GM21390 (cell line): ENCODE measurements at regions not wholly inside any gene's neighbourhood (a gene's known extent, or its start where the extent isn't known, plus 50 kb on each side); places are given as distances from the start of the nearest gene placed in this dataset.
"Not testable (repeated sequence)": the region's sequence is repeated elsewhere in the genome, so short reads cannot be mapped to it uniquely, and the experiment has no call there.

Experiments used
- ATAC-seq: cut with Tn5 transposase; IDR thresholded peaks from one replicate; pipeline ENCODE4 v1.9.1; 2021; ENCODE audit not compliant: unreplicated experiment

DNA sequence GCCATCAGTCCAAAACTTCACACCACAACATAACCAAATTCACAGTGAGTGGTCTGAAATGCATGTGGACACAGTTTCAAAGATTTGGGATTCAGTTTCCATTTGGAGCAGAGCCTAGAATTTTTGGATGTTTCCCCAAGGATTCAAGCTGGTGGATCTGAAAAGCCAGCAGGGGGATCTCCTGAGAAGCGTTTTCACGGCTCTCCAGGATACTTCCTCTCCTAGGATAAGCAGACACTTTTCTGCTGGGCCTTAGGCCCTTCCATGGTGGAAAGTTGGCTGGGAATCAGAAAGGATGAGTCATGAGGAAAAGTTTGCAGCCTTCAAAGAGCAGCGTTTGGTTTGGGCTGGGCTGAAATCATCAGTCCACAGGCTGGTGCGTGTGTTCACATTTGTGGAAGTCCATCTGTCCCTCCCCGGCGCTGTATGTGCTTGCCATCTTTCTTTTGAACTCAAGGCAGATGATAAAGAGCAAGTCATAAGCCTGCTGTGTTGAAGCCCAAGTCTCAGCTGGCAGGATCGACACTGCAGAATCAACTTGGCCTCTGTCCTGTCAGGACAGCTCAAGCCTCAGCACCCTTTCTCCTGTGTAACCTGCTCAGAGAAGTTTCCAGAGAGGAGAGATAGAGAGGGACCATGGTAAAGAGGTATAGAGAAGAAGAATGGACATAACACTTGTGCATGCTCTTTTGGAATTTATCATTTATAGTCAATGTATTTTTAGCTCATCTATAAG lies 152.6 kb upstream of the MSX2 start:
- ATAC-seq, result no peak

DNA sequence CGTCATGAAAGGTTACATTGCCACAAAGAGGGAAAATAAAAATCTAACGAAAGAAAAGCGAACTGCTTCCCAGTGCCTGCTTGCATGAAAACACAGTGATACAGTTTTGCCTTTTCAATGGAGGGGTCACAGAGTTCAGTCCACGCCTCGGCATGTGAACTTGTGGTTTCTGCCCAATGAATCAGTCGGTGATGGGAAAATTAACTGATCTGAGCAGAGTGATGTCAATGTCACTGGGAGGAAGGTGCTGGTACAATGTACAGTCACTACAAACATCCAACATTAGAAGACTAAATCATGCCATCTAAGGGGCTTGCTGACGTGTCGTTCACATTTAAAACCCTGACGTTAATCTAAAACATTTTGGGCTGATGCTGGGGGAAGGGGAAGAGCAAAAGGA lies 151.8 kb upstream of the MSX2 start:
- no peak for ATAC-seq

DNA sequence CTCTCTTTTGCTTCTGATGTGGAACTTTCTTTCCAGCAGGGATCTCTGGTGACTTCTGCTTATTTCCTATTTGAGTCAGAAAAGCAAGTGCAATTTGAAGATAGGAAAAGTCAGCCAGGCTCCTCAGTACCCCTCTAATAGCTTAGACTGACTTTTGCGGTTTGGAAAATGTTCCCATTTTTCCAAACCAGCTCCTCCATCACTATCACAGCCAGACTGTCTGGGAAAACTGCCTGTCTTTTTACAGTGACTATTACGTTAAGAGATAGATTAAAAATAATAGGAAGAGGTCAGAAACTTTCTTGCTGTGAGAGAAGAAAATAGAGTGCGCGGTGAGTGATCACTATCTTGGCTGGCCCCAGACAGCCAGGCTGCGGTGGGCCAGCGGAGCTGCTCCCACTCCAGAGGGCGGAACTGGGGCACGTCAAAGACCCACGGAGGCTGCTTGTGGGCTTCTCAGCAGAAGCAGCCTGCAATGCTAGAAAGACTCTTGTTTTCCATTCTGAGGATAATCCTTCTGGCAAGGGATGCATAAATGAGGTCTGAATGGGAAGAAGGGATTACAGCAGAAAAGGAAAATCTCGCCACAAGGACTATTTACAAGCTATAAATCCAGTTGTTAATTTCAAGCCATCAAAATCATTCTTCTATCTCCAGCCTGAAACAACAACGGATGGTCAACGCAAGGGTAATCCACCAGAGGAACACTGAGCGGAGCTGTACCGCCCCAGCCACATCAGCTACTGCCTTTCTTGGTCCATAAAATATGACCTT lies 151.0 kb upstream of the MSX2 start:
- no peak for ATAC-seq

DNA sequence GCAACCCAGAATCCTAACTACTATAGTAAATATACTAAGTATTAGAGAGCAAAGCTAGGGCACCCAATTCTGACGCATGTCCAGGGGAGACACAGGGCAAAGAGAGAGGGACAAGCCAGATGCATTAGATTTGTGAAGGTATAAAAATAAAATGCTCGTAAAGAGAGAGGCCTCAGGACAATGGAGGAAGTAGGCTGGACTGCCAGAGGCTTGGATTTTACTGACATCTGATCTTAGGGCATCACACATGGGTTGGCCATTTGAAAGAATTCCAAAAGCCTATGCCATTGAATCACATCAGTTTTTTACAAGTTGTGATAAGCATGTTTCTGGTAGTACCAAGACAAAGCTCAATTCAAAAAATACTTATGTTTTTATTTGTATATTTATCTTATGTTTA lies 149.3 kb upstream of the MSX2 start:
- no peak for ATAC-seq

DNA sequence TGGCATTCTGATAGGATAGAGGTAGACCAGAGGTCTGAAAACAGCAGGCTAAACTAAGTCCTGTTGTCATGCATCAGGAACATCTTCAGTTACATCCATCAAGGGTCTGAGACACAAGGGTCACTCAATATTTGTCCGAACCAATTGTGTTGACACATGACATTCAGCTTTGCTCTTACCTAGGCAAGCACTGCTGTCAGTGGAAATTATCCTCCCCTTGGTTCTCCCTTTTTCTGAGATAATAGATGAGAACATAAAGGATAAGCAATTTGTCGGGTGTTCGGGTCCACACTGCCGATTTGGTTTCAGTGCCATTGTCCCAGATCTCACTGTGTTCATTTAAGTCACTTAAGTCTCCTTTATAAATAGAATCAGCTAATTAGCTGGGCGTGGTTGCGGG lies 148.3 kb upstream of the MSX2 start:
- no peak for ATAC-seq

DNA sequence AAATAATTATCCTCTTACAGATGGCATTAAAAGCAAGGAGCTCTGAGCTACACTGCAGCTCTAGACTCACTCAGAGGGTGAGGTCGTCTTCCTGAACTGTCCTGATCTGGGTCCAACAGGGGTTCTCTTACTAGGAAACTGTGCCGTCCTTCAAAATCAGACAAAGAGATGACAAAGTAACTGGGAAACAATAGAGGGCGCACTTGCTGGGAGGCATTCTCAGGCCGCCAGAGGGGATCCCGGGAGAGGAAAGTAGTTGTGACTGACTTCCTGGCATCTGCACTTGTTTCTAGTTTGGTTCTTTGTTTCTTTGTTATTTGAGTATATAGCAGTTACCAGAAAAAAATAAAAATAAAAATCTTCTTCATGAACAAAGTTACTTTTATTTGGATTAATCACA lies 142.9 kb upstream of the MSX2 start:
- no peak for ATAC-seq

DNA sequence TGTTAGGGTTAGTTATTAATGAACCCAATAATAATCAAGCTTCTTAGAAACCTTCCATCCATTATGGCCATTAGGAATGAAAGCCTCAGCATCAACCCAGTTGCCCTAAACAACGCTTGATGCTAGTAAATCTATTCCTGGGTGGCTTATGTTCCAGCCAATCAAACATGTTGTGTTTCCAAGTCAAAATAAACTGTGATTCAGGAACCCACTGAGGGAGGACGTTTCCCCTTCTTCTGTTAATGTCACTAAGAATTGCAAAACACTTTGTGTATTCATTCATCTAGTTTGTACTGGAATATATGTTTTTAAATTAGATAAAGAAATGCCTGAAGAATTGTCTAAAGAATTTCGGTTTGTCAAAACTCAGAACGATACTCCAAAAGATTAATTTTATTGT lies 142.5 kb upstream of the MSX2 start:
- ATAC-seq, result no peak

DNA sequence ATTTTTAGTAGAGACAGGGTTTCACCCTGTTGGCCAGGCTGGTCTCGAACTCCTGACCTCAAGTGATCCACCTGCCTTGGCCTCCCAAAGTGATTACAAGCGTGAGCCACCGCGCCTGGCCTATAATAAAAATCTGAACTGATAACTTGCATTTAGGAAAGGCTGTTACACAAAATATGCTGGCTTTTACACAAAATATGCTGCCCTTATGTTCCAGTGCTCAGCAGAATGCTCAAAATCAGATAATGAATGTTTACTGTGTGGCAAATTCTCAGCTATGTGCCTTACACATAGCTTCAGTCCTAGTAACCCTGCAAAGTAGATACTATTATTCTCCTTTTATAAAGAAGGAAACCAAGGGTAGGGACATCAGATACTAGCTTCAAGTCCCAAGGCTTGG lies 141.3 kb upstream of the MSX2 start:
- ATAC-seq, result no peak

DNA sequence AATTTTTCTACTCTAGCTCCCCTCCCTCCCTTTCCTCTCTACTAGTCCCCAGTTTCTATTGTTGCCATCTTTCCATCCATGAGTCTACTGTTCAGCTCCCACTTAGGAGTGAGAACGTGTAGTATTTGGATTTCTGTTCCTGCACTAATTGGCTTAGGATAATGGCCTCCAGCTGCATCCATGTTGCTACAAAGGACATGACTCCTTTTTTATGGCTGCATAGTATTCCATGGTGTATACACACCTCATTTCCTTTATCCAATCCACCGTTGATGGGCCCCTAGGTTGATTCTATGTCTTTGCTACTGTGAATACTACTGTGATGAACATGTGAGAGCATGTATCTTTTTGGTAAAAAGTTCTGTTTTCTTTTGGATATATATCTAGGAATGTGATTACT lies 138.9 kb upstream of the MSX2 start:
- ATAC-seq, result no peak

DNA sequence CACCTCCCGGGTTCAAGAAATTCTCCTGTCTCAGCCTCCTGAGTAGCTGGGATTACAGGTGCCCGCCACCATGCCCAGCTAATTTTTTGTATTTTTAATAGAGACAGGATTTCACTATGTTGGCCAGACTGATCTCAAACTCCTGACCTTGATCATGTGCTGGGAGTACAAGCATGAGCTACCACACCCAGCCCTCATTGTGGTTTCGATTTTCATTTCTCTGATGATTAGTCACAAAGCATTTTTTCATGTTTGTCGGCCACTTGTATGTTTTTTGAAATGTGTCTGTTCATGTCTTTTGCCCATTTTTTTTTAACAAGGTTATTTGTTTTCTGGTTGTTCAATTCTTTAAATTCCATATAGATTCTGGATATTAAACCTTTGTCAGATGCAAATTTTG lies 138.2 kb upstream of the MSX2 start:
- ATAC-seq, result not testable (repeated sequence)

DNA sequence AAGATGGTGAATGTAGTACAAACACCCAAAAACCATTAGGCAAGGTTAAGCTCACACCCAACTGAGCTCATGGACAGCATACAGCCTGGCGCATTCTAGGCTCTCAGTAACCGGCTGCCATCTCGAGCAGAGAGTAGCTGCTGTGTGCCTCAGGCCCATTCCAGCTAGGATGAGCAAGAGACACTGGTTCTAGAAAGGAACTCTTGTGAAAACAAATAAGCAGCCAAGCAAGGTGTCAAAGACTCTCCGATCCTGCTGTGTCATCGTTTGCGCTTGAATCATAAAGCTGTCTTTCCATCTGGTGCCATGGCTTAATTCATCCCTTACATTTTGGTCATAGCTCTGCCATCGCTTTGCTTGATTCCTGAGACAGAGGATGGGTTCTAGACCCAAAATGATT lies 135.4 kb upstream of the MSX2 start:
- no peak for ATAC-seq

DNA sequence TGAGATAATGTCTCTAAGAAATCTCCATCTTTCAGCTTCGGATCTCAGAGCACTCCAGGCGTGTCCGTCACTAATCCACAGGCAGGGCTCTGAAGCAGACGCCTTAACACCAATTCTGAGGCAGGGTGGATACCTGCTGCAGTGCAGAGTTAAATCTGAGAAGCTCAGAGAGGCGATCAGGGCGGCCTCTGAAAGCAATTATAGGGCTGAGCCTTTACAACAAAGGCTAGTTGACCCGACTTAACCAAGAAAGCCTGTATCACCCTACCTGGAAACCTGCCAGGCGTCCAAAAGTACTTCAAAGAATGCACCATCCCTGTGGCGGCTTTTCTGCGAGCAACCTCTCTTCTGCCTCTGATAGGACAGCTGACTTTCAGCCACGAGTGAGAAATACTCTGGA lies 134.8 kb upstream of the MSX2 start:
- no peak for ATAC-seq

DNA sequence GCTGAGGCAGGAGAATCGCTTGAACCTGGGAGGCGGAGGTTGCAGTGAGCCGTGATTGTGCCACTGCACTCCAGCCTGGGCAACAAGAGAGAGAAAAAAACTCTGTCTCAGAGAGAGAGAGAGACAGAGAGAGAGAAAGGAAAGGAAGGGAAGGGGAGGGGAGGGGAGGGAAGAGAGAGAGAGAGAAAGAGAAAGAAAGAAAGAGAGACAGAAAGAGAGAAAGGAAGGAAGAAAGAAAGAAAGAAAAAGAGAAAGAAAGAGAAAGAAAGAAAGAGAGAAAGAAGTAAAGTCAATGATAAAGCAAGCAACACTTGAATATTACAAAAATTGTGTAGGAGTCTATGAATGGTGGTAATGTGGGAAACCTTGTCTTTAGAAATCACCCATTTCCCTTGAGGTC lies 133.6 kb upstream of the MSX2 start:
- no peak for ATAC-seq

DNA sequence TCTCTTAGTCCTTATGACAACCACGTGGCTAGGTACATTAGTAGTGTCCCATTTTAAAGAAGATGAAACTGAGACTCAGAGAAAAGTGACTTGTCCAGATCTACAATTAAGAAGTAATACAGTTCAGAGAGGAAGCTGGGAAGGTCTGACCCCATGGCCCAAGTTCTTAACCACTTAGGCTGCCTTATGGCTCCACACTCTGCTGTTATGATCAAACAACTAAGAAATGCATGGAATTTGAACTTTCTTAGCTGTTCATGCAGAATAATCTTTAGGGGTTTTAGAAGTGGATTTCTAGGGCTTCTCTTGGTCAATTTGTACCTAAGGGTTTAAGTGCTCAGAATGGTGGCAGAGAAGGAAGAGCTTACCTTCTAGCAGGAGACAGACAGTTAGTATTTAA lies 128.0 kb upstream of the MSX2 start:
- no peak for ATAC-seq

DNA sequence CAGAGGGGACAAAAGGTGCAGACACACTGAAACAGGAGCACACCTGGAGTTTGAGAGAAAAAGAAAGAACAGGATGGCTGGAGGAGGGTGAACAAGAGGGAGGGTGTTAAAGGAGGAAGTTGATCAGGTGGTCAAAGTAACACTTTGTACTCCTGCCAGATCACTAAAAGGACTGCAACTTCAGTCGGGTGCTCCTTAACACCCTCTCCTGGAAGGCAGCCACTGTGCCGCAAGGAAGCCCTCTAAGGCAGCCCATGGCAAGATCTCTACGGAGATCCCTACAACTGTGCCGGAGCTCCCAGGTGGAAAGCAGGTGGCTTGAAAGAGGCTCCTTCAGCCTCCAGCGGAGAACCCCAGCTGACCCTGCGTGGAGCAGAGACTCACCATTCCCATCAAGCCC lies 124.4 kb upstream of the MSX2 start:
- ATAC-seq, result no peak

DNA sequence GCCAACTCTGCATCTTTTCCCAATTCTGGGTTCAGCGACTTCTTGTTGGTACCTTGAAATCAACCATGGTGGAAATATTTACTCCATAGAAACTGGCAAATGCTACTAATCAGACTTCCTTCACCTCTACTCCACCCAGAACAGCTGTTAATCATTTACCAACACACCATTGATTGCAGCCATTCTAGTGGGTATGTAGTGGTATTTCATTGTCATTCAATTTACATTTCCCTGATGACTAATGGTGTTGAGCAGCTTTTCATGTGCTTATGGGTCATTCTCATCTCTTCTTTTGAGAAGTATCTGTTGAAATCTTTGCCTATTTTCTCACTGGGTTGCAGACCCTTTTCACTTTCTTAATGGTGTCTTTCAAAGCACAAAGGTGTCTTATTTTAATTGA lies 122.4 kb upstream of the MSX2 start:
- no peak for ATAC-seq

DNA sequence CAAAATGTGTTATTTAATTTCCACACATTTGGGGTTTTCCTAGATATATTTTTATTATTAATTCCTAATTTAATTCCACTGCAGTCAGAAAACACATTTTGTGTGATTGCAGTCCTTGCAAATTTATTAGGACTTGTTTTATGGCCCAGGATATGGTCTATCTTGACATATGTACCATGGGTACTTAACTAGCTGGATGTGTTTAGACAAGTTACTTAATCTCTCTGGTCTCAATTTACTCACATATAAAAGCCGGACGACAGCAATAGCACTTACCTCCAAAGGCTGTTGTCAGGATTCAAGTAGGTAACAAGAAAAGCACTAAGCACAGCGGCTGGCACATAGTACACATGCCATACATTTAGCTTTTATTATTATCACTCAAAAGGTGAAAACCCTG lies 118.2 kb upstream of the MSX2 start:
- ATAC-seq, result no peak

DNA sequence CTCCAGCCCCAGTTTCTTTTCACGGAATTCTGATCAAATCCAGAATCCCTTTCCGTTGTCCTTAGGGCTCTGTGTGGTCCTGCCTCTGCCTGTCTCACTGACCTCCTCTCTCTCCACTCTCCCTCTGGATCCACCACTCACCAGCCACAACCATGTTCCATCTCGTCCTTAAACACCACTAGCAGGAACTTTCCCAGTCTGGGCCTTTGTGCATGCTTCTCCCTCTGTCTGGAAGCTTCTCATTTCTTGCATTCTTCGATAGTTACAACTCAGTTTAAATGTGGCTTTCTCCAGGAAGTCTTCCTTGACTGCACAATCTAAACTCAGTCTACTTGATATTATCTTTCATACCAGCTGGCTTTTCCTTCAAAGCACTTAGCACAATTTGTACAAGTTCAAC lies 117.7 kb upstream of the MSX2 start:
- no peak for ATAC-seq

DNA sequence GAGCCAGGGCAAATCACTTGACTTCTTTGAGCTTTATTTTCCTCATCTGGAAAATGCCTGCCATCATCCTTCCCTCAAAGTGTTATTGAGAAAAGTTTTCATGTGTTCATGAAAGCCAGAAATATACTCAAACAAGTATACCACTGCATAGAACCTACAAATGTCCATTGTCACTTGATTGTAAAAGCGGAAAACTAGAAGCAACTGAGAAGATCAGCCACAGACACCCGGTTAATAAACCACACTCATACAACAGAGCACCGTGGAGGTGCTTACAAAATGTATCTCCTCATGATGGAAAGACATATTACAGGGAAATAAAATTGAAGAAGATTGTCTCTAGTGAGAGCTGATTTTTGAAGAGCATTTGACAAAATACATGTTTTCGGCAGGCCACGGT lies 117.2 kb upstream of the MSX2 start:
- ATAC-seq, result no peak

DNA sequence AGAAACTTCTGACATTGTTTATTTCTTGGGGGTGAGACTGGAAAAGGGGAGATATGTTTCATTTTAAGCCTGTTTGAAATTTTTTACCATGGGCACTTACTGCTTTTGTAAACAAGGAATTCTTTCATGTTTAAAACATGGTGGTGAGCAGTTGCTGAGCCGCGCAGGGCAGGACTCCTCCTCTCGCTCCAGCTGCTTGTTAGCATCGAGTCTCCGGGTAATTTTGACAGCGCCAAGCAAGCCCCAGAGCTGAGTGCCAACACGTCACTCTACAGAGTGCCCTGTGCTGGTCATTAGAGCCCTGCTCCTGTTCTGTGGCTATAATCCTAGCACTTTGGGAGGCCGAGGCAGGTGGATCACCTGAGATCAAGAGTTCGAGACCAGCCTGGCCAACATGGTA lies 116.5 kb upstream of the MSX2 start:
- no peak for ATAC-seq

DNA sequence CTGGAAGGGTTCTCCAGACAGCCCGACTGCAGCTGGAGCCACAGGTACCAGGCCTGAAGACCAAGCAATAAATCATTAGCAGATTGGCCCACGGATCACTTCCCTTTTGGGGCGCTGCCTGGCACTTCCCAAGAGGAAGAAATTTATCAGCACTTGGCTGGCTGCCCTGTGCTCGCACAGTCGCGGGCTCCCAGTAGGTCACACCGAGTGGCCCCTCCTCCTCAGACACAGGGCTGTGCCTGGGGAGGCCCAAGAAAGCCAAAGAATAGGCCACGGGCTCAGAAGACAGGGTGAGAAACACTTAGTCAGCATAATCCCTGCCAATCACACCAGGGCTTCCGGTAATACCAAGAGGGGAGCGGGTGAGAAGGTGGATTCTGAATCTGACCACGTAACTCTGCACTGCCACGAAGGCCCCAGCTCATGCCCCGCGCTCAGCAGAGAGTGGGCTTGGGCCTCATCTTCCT lies 115.7 kb upstream of the MSX2 start:
- no peak for ATAC-seq

DNA sequence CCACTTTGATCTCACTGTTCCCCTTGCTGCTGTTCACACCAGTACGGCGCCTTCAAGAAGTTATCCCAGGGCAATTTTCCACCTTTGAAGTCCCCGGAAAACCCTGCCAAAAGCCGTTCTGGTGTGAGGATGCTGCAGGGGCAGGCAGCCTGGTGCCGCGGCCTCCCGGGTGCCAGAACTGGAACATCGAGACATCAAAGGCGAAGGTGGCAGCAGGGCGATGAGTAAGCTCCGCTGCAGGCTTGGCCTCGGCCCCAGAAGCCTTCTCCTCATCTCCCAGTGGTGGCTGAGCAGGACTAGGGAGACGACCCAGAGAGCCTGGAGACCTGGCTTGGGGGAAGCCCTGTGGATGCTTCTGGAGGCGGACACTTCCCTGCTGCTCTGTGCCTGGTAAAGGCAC lies 115.3 kb upstream of the MSX2 start:
- ATAC-seq, result no peak

DNA sequence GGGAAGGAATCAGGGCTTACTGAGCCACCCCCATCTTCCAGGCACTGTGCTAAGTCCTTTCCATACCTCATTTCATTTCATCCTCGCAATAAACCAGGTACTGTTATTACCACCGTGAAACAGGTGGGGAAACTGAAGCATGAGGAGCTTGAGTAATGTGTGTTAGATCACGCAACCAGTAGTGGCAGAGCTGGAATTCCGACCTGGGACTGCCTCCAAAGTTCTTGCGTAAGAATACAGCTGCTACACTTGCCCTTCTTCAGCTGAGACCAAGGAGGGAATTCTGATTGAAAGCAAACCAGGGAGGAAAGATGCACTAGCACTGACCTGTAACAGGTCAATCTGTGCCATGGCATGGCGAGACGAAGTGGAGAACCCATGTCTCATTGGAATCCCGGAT lies 113.4 kb upstream of the MSX2 start:
- no peak for ATAC-seq
